Astrocyte (in vitro differentiated cells and primary cell): ENCODE measurements at regions not wholly inside any gene's neighbourhood (a gene's known extent, or its start where the extent isn't known, plus 50 kb on each side); places are given as distances from the start of the nearest gene placed in this dataset.

Source experiments
- CTCF ChIP-seq: IDR thresholded peaks from 2 replicates; pipeline ENCODE4 v1.5.1; 2011; ENCODE audit warnings: low read depth, mild to moderate bottlenecking, inconsistent platforms, low read length, moderate library complexity; ENCODE audit not compliant: insufficient read depth
- EZH2 ChIP-seq: IDR thresholded peaks from 2 replicates; pipeline ENCODE4 v1.6.1; 2012; ENCODE audit warnings: mild to moderate bottlenecking, low read length, inconsistent platforms; ENCODE audit not compliant: insufficient read depth

- TF ChIP-seq CTCF (no peak), EZH2 (no peak)
These were observed 65.2 kb downstream of the CGGBP1 start for GRCh38 chr3:87993566-87993965.
